RWPE1 (cell line): ENCODE measurements at regions not wholly inside any gene's neighbourhood (a gene's known extent, or its start where the extent isn't known, plus 50 kb on each side); places are given as distances from the start of the nearest gene placed in this dataset.

Experiments used
- CTCF ChIA-PET: fragments of 350-600 bp; sonication (Branson Sonifier 250); formaldehyde crosslinking; extraction: SDS; loops from one replicate; lab custom pipeline; 2021; lab: Yijun Ruan, JAX
- POLR2A ChIA-PET: fragments of 400-600 bp; formaldehyde crosslinking; extraction: SDS; loops from one replicate; lab custom pipeline; 2020; ENCODE audit warnings: antibody characterized with exemption; ENCODE audit not compliant: low non-redundant PET; lab: Yijun Ruan, JAX
- DNase-seq: peaks from one replicate; pipeline ENCODE4 v3.0.0; 2012; ENCODE audit warnings: low spot score
- H3K27ac ChIP-seq: fragments of 450-650 bp; 2 replicates; pipeline ENCODE4 v1.5.1; 2017
- CTCF ChIP-seq: fragments of 450-650 bp; conservative IDR thresholded peaks from 2 replicates; pipeline ENCODE4 v1.5.1; 2017; ENCODE audit warnings: low read depth, mild to moderate bottlenecking

- no peak for DNase-seq
- ChIA-PET POLR2A (no interaction called here), CTCF (no interaction called here)
- no peak for TF ChIP-seq CTCF
- H3K27ac ChIP-seq, result no peak overlapping the region
Observed at GRCh38 chr14:66196670-66197069, 289.5 kb upstream of the CCDC196 start.

- POLR2A ChIA-PET, result no interaction called here
- CTCF ChIA-PET, result no interaction called here
- no peak for DNase-seq
- H3K27ac ChIP-seq, result no peak overlapping the region
- no peak for TF ChIP-seq CTCF
Observed at GRCh38 chr14:66197276-66197675, 288.9 kb upstream of the CCDC196 start.

GRCh38 chr14:66206554-66206953 is 279.6 kb upstream of the CCDC196 start:
- ChIA-PET CTCF (no interaction called here), POLR2A (no interaction called here)
- no peak for DNase-seq
- H3K27ac ChIP-seq, result no peak overlapping the region
- TF ChIP-seq CTCF, result no peak

- CTCF ChIA-PET, result no interaction called here
- H3K27ac ChIP-seq, result no peak overlapping the region
- no peak for DNase-seq
- no peak for TF ChIP-seq CTCF
- POLR2A ChIA-PET, result no interaction called here
Observed at GRCh38 chr14:66216763-66217162, 269.4 kb upstream of the CCDC196 start.

GRCh38 chr14:66219886-66220285 is 266.3 kb upstream of the CCDC196 start:
- H3K27ac ChIP-seq, result no peak overlapping the region
- ChIA-PET CTCF (interaction anchor here (0.6 kb wide), 1 partner anchor 116 kb away, joined by 3 read pairs; no protein-coding TSS in a partner anchor), POLR2A (no interaction called here)
- no peak for DNase-seq
- no peak for TF ChIP-seq CTCF

- no peak for TF ChIP-seq CTCF
- DNase-seq, result no peak
- no peak overlapping the region for H3K27ac ChIP-seq
- ChIA-PET CTCF (interaction anchor here (0.5 kb wide), 1 partner anchor 1079 kb away, joined by 4 read pairs; no protein-coding TSS in a partner anchor), POLR2A (no interaction called here)
Observed at GRCh38 chr14:66224492-66225178, 261.5 kb upstream of the CCDC196 start.
